OCI-LY3 (cell line): ENCODE measurements at regions not wholly inside any gene's neighbourhood (a gene's known extent, or its start where the extent isn't known, plus 50 kb on each side); places are given as distances from the start of the nearest gene placed in this dataset.

Source experiments
- H2AFZ ChIP-seq: fragments of 200-600, 300-600 bp; shearing (Covaris generic); 2 replicates; pipeline ENCODE4 v1.6.0; 2014; ENCODE audit warnings: antibody characterized with exemption, low read depth, low read length
- H3K27ac ChIP-seq: fragments of 200-600, 300-600 bp; sonication (generic); 2 replicates; pipeline ENCODE4 v1.5.1; 2014; ENCODE audit warnings: mild to moderate bottlenecking, low read length, moderate library complexity, mixed read lengths
- H3K27me3 ChIP-seq: fragments of 200-600, 300-600 bp; sonication (generic); 2 replicates; pipeline ENCODE4 v1.6.1; 2014; ENCODE audit warnings: low read depth, low read length, mixed read lengths
- H3K36me3 ChIP-seq: fragments of 200-600, 300-600 bp; sonication (generic); replicated peaks from 2 replicates; pipeline ENCODE3; 2014; ENCODE audit warnings: low read depth, low read length, mixed read lengths
- H3K4me1 ChIP-seq: fragments of 300-600, 200-600 bp; sonication (generic); 2 replicates; pipeline ENCODE4 v1.6.1; 2014; ENCODE audit warnings: low read length, mixed read lengths
- H3K4me2 ChIP-seq: fragments of 200-600, 300-600 bp; sonication (generic); 2 replicates; pipeline ENCODE4 v1.6.1; 2014; ENCODE audit warnings: low read length, mixed read lengths
- H3K4me3 ChIP-seq: fragments of 300-600, 200-600 bp; sonication (generic); 2 replicates; pipeline ENCODE4 v1.5.1; 2014; ENCODE audit warnings: antibody characterized with exemption, mild to moderate bottlenecking, low read length, moderate library complexity
- H3K79me2 ChIP-seq: fragments of 300-600, 200-600 bp; shearing (Covaris generic); 2 replicates; pipeline ENCODE4 v1.6.1; 2014; ENCODE audit warnings: mild to moderate bottlenecking, low read length, mixed read lengths
- H3K9ac ChIP-seq: fragments of 300-600, 200-600 bp; shearing (Covaris generic); 2 replicates; pipeline ENCODE4 v1.6.0; 2014; ENCODE audit warnings: mild to moderate bottlenecking, low read length, moderate library complexity
- H3K9me3 ChIP-seq: fragments of 200-600, 300-600 bp; shearing (Covaris generic); 2 replicates; pipeline ENCODE4 v1.6.1; 2014; ENCODE audit warnings: low read length, mixed read lengths; ENCODE audit not compliant: insufficient read depth
- H4K20me1 ChIP-seq: fragments of 200-600, 300-600 bp; sonication (generic); 2 replicates; pipeline ENCODE4 v1.6.1; 2016; ENCODE audit warnings: low read length, mixed read lengths; ENCODE audit not compliant: insufficient read depth
- CTCF ChIP-seq: fragments of 200-600, 300-600 bp; sonication (generic); IDR thresholded peaks from 2 replicates; pipeline ENCODE4 v1.5.1; 2014; ENCODE audit warnings: antibody characterized with exemption, low read length, low read depth
- EZH2phosphoT487 ChIP-seq: fragments of 200-600 bp; shearing (Covaris generic); IDR thresholded peaks from 2 replicates; pipeline ENCODE4 v1.6.1; 2018; ENCODE audit warnings: antibody characterized with exemption, mixed run types, low read depth

GRCh38 chrX:13906093-13906492 is 89.2 kb upstream of the GPM6B start:
- peak overlapping the region; percentile 28; the same call in 1 of the 2 replicates for H3K4me3 ChIP-seq
- no peaks in the 10 kb centered on the region for H4K20me1 ChIP-seq

GRCh38 chrX:13903405-13903804 is 86.5 kb upstream of the GPM6B start:
- H3K9ac ChIP-seq: no peak overlapping the region
- no peaks in the 10 kb centered on the region for H3K36me3 ChIP-seq
- H3K4me1 ChIP-seq: peaks cover 21% of the 10 kb centered on the region
- H3K4me3 ChIP-seq: no peak overlapping the region
- no peaks in the 10 kb centered on the region for H3K9me3 ChIP-seq
- no peak overlapping the region for H3K27ac ChIP-seq
- H2AFZ ChIP-seq: no peak overlapping the region
- H3K27me3 ChIP-seq: no peaks in the 10 kb centered on the region
- peaks cover 21% of the 10 kb centered on the region for H3K79me2 ChIP-seq
- H4K20me1 ChIP-seq: no peaks in the 10 kb centered on the region
- TF ChIP-seq CTCF: no peak
- no peak for TF ChIP-seq EZH2phosphoT487
- no peak overlapping the region for H3K4me2 ChIP-seq

More at GRCh38 chrX:13906093-13906492, 89.2 kb upstream of the GPM6B start:
- Histone ChIP-seq H3K27ac (peak overlapping the region; percentile 63), H3K36me3 (no peaks in the 10 kb centered on the region), H3K9ac (no peak overlapping the region; the same call in 1 of the 2 replicates), H3K9me3 (no peaks in the 10 kb centered on the region), H3K27me3 (no peaks in the 10 kb centered on the region), H3K4me2 (peak overlapping the region; percentile 62), H3K4me1 (peaks cover 15% of the 10 kb centered on the region), H3K79me2 (peaks cover 17% of the 10 kb centered on the region; the same call in 1 of the 2 replicates), H2AFZ (no peak overlapping the region)
- TF ChIP-seq EZH2phosphoT487 (no peak), CTCF (no peak)

GRCh38 chrX:13902406-13902805 is 85.5 kb upstream of the GPM6B start:
- Histone ChIP-seq H3K9me3 (no peaks in the 10 kb centered on the region), H3K27me3 (no peaks in the 10 kb centered on the region), H3K79me2 (peaks cover 20% of the 10 kb centered on the region), H3K4me1 (peaks cover 28% of the 10 kb centered on the region), H3K9ac (no peak overlapping the region), H3K36me3 (no peaks in the 10 kb centered on the region), H2AFZ (no peak overlapping the region), H3K27ac (no peak overlapping the region), H3K4me3 (no peak overlapping the region), H4K20me1 (no peaks in the 10 kb centered on the region), H3K4me2 (no peak overlapping the region)
- no peak for TF ChIP-seq CTCF
- TF ChIP-seq EZH2phosphoT487: no peak

- H3K27ac ChIP-seq: no peak overlapping the region
- no peaks in the 10 kb centered on the region for H4K20me1 ChIP-seq
- no peaks in the 10 kb centered on the region for H3K36me3 ChIP-seq
- H3K27me3 ChIP-seq: no peaks in the 10 kb centered on the region
- no peaks in the 10 kb centered on the region for H3K9me3 ChIP-seq
- H3K4me2 ChIP-seq: no peak overlapping the region
- peaks cover 24% of the 10 kb centered on the region for H3K4me1 ChIP-seq
- TF ChIP-seq CTCF (no peak), EZH2phosphoT487 (no peak)
- no peak overlapping the region for H3K9ac ChIP-seq
- H3K79me2 ChIP-seq: peaks cover 20% of the 10 kb centered on the region
- H3K4me3 ChIP-seq: no peak overlapping the region
- H2AFZ ChIP-seq: no peak overlapping the region
Observed at GRCh38 chrX:13901354-13901753, 84.5 kb upstream of the GPM6B start.
